ENCODE measurements at regions not wholly inside any gene's neighbourhood (a gene's known extent, or its start where the extent isn't known, plus 50 kb on each side); places are given as distances from the start of the nearest gene placed in this dataset.

DNA sequence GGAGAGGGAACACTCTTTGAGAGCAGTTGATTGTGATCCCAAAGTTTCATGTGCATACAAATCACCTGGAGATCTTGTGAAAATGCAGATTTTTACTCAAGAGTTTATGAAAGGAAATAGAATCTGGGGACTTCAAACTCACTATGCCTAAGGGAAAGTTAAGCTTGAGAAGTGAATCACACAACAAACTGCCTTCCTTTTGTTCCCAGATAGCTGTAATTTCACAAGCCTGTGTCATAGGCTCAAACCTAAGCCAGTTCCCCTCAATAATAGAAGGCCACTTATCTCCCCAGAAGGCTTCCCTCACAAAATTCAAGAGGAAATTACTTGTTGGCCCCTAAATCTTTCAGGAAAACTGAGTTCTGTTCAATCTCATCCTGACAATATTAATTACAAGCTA is 132.8 kb upstream of the MAGEB16 start:
- Mint-ChIP-seq H3K9me3 (ENCODE audit: insufficient read depth) (no peaks in the 10 kb centered on the region), H3K4me3 (no peak overlapping the region), H3K4me1 (ENCODE audit: low read depth) (no peaks in the 10 kb centered on the region), H3K27ac (no peak overlapping the region), H3K36me3 (ENCODE audit: low read depth) (no peaks in the 10 kb centered on the region), H3K27me3 (ENCODE audit: low read depth) (no peaks in the 10 kb centered on the region)
- ATAC-seq (no peak), DNase-seq (no peak)
- CTCF ChIA-PET, result no interaction called here
- POLR2A ChIA-PET, result no interaction called here

DNA sequence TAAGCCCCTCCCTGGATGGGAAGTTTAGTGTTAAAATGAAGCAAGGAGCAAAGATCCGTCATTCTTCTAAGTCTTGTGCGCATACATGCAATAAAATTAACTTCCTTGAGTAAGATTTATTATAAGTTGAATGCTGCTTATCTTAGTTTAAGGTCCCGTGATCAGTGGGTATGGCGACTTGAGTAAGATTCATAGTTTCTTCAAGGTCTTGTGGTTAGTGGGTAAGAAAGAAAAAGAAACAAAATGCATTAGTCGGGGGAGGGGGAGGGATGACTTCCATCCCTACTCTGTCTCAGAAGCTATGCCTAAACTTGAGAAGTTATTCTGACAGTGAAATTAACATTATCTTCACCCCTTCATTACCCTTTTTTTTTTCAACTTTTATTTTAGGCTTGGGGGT is 127.3 kb upstream of the MAGEB16 start:
- no peaks in the 10 kb centered on the region for H3K4me1 Mint-ChIP-seq (ENCODE audit: low read depth)
- CTCF ChIA-PET, result no interaction called here
- H3K9me3 Mint-ChIP-seq (ENCODE audit: insufficient read depth), result no peaks in the 10 kb centered on the region
- no peaks in the 10 kb centered on the region for H3K27me3 Mint-ChIP-seq (ENCODE audit: low read depth)
- H3K36me3 Mint-ChIP-seq (ENCODE audit: low read depth), result no peaks in the 10 kb centered on the region
- H3K27ac Mint-ChIP-seq, result no peak overlapping the region
- ATAC-seq, result no peak
- H3K4me3 Mint-ChIP-seq, result no peak overlapping the region
- DNase-seq, result no peak
- POLR2A ChIA-PET, result no interaction called here

DNA sequence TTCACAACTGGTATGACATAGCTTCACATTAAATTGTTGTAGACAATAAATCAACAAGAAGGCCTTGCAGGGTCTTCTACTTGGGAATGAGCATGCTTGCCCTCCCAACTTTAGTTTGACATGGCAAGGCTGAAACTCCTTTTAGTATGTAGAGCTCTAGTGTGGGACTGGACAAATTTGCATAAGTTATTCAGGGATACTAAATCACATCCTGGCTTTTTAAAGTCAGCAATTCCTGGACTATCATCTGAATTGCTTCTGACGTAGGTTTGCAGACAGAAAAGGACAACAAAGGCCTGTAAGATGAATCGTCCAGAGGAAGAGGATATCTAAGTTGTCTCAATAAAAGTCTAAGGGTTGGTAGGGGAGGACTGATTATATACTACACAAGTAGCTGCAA is 123.0 kb upstream of the MAGEB16 start:
- no peak for ATAC-seq

DNA sequence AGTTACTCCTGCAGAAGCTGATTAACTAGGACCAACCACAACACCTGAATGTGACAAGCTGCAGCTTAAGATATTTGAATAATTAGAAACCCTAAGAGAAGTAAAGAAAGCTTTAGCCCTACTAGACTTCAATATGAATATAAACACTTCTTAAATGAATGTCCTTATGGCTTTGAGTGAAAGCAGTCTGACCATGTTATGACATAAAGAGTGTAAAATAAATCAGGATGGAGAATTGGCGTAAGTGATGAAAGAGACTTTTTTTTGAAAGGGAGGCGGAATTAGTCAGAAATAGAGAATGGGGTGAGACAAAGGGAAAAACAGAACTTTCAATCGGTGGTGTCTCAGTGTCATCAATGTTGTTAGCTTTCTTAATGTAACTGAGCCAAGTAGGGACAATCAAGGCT is 117.2 kb upstream of the MAGEB16 start:
- no peak for ATAC-seq
- Mint-ChIP-seq H3K27ac (no peak overlapping the region), H3K4me1 (ENCODE audit: low read depth) (no peaks in the 10 kb centered on the region), H3K4me3 (no peak overlapping the region), H3K9me3 (ENCODE audit: insufficient read depth) (no peaks in the 10 kb centered on the region), H3K27me3 (ENCODE audit: low read depth) (no peaks in the 10 kb centered on the region), H3K36me3 (ENCODE audit: low read depth) (no peaks in the 10 kb centered on the region)
- ChIA-PET CTCF (no interaction called here), POLR2A (no interaction called here)
- DNase-seq, result no peak

More for the DNA sequence above, 123.0 kb upstream of the MAGEB16 start:
- DNase-seq, result no peak
- H3K36me3 Mint-ChIP-seq (ENCODE audit: low read depth), result no peaks in the 10 kb centered on the region
- ChIA-PET POLR2A (no interaction called here), CTCF (no interaction called here)
- H3K9me3 Mint-ChIP-seq (ENCODE audit: insufficient read depth), result no peaks in the 10 kb centered on the region
- H3K27me3 Mint-ChIP-seq (ENCODE audit: low read depth), result no peaks in the 10 kb centered on the region
- no peak overlapping the region for H3K27ac Mint-ChIP-seq
- H3K4me1 Mint-ChIP-seq (ENCODE audit: low read depth), result no peaks in the 10 kb centered on the region
- no peak overlapping the region for H3K4me3 Mint-ChIP-seq

DNA sequence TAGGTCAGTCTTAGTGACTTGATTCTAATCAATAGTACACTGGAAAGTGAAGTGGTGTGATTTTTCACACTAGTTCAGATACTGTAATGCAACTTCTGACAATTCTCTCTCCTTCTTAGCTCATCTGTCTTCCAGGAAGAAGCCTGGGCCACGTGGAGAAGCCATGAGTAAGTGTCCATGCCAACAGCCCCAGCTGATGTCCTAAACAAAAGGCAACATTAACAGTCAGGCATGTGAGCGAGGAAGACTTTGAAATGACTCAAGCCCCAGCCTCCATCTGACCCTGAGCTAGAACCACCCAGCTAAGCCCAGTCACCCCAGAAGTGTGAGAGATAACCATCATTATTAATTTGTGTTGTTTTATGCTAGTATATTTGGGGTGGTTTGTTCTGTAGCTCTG is 115.7 kb upstream of the MAGEB16 start:
- no peaks in the 10 kb centered on the region for H3K27me3 Mint-ChIP-seq (ENCODE audit: low read depth)
- DNase-seq, result no peak

DNA sequence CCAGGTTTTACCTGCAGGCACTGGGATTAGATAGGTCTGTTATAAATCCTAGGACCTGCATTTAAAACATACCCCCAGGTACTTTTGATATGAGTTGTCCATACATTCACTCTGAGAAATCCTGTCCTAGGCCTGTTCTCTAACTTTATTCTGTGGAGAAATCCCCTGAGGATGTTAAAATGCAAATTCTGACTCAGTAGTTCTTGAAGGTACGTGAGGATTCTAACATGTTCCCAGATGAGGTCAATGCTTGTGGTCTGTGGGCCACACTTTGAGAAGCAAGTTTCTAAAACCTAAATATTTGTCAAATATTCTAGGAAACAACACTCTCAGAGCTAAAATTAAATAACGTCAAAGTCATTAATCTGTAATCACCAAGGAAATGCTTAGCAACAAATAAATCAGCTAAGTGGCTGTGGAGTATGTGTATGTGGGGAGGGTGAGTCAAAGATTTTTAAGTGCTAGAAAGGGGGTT is 101.3 kb upstream of the MAGEB16 start:
- no peak overlapping the region for H3K27ac Mint-ChIP-seq
- no peaks in the 10 kb centered on the region for H3K36me3 Mint-ChIP-seq (ENCODE audit: low read depth)
- H3K4me1 Mint-ChIP-seq (ENCODE audit: low read depth), result peaks cover 2% of the 10 kb centered on the region
- DNase-seq (no peak), ATAC-seq (no peak)
- H3K9me3 Mint-ChIP-seq (ENCODE audit: insufficient read depth), result no peaks in the 10 kb centered on the region
- POLR2A ChIA-PET, result no interaction called here
- no peaks in the 10 kb centered on the region for H3K27me3 Mint-ChIP-seq (ENCODE audit: low read depth)
- CTCF ChIA-PET, result no interaction called here
- no peak overlapping the region for H3K4me3 Mint-ChIP-seq

More for the DNA sequence above, 115.7 kb upstream of the MAGEB16 start:
- Mint-ChIP-seq H3K27ac (no peak overlapping the region), H3K4me3 (no peak overlapping the region), H3K4me1 (ENCODE audit: low read depth) (no peaks in the 10 kb centered on the region), H3K36me3 (ENCODE audit: low read depth) (no peaks in the 10 kb centered on the region), H3K9me3 (ENCODE audit: insufficient read depth) (no peaks in the 10 kb centered on the region)
- ATAC-seq, result no peak
- ChIA-PET POLR2A (no interaction called here), CTCF (no interaction called here)

DNA sequence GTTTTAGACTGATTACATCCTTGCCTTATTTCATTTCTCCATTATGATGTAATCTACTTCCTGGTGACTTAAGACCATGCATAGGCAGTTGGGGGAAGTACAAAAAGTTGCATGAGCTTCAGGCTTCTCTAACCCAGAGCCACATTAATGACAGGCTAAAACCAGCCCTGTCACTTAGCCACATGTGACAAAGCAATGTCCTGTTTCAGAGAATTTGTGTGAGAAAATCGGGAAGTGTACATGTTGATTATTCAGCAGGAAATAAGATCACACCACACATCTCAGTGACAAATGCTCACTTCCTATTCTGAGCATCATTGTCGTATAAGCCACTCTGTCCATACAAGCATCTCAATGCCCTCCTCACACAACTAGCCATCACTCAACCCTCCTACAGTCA is 98.5 kb upstream of the MAGEB16 start:
- ChIA-PET POLR2A (no interaction called here), CTCF (no interaction called here)
- no peaks in the 10 kb centered on the region for H3K27me3 Mint-ChIP-seq (ENCODE audit: low read depth)
- no peak for ATAC-seq
- no peaks in the 10 kb centered on the region for H3K36me3 Mint-ChIP-seq (ENCODE audit: low read depth)
- H3K9me3 Mint-ChIP-seq (ENCODE audit: insufficient read depth), result no peaks in the 10 kb centered on the region
- no peak overlapping the region for H3K4me3 Mint-ChIP-seq
- H3K27ac Mint-ChIP-seq, result no peak overlapping the region
- peaks cover 2% of the 10 kb centered on the region for H3K4me1 Mint-ChIP-seq (ENCODE audit: low read depth)
- no peak for DNase-seq

DNA sequence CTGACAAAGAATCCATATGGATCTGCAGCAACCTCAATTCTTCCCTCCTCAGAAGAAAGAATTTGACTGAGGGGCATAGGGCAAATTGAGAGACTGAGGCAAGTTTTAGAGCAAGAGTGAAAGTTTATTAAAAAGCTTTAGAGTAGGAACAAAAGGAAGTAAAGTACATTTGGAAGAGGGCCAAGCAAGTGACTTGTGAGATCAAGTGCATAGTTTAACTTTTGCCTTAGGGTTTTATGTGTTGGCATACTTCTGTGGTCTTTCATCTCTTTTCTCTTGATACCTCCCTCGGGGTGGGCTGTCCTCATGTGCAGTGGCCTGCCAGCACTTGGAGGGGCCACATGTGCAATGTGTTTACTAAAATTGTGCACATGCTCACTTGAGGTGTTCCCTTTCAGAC is 98.0 kb upstream of the MAGEB16 start:
- H3K36me3 Mint-ChIP-seq (ENCODE audit: low read depth), result no peaks in the 10 kb centered on the region
- H3K4me3 Mint-ChIP-seq, result no peak overlapping the region
- H3K4me1 Mint-ChIP-seq (ENCODE audit: low read depth), result peaks cover 2% of the 10 kb centered on the region
- DNase-seq (no peak), ATAC-seq (no peak)
- H3K27me3 Mint-ChIP-seq (ENCODE audit: low read depth), result no peaks in the 10 kb centered on the region
- CTCF ChIA-PET, result no interaction called here
- POLR2A ChIA-PET, result no interaction called here
- no peak overlapping the region for H3K27ac Mint-ChIP-seq
- H3K9me3 Mint-ChIP-seq (ENCODE audit: insufficient read depth), result no peaks in the 10 kb centered on the region

DNA sequence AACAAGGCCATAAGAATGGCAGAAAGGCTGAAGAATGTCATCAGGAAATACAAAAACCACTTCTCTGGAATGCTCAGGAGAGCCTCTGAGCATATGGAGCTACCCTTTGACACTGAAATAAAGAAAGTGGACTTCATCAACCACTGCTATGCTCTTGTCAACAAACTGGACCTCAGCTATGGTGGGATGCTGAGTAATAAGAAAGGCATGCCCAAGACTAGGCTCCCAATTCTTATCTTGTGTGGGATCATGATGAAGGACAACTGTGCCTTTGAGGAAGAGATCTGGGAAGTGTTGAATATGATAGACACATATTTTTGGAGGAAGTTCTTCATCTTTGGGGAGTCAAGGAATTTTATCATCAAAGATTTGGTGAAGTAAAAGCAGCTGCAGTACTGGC is 86.9 kb upstream of the MAGEB16 start:
- H3K4me3 Mint-ChIP-seq, result no peak overlapping the region
- no peaks in the 10 kb centered on the region for H3K27me3 Mint-ChIP-seq (ENCODE audit: low read depth)
- no peaks in the 10 kb centered on the region for H3K4me1 Mint-ChIP-seq (ENCODE audit: low read depth)
- POLR2A ChIA-PET, result no interaction called here
- H3K27ac Mint-ChIP-seq, result no peak overlapping the region
- CTCF ChIA-PET, result no interaction called here
- no peaks in the 10 kb centered on the region for H3K9me3 Mint-ChIP-seq (ENCODE audit: insufficient read depth)
- no peak for DNase-seq
- ATAC-seq, result no peak
- no peaks in the 10 kb centered on the region for H3K36me3 Mint-ChIP-seq (ENCODE audit: low read depth)

DNA sequence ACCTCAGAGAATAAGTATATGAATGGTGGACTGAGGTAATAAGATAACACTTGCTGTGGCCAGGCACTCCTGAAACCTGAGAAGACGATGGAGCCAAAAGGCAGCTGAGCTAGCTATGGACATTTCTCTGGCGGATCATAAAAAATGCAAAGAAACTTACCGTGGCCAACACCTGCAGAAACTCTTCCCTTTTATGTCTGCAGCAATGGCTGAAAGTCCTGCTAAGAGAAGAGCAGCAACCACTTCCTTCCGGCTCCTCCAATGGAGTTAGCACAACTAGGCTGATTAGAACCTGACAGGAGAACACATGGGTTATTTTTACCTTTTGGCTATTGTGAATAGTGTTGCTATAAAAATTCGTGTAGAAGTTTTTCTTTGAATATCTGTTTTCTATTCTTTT is 76.0 kb upstream of the MAGEB16 start:
- Mint-ChIP-seq H3K36me3 (ENCODE audit: low read depth) (no peaks in the 10 kb centered on the region), H3K4me3 (no peak overlapping the region), H3K9me3 (ENCODE audit: insufficient read depth) (no peaks in the 10 kb centered on the region), H3K4me1 (ENCODE audit: low read depth) (no peaks in the 10 kb centered on the region), H3K27me3 (ENCODE audit: low read depth) (no peaks in the 10 kb centered on the region), H3K27ac (no peak overlapping the region)
- ChIA-PET CTCF (no interaction called here), POLR2A (no interaction called here)
- no peak for DNase-seq
- no peak for ATAC-seq

DNA sequence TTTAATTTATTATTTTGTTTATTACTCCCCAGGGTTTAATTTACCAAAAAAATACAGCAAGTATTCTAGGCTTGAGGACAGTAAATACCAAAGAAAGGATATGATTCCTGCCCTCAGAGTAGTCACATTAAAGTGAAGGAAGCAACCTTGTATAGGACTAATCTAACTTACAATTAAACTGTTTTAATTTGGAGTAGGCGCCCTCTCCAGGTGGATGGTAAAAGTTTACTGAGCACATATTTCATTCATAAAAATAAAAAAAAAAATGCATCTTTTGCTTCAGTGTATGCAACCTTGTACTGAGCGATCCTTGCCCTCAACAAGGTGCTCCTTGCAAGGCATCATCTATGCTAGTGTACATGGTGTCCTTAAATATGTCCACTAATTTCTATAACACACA is 72.0 kb upstream of the MAGEB16 start:
- H3K27ac Mint-ChIP-seq, result no peak overlapping the region
- no peaks in the 10 kb centered on the region for H3K36me3 Mint-ChIP-seq (ENCODE audit: low read depth)
- no peak overlapping the region for H3K4me3 Mint-ChIP-seq
- DNase-seq (no peak), ATAC-seq (no peak)
- ChIA-PET CTCF (no interaction called here), POLR2A (no interaction called here)
- H3K4me1 Mint-ChIP-seq (ENCODE audit: low read depth), result no peaks in the 10 kb centered on the region
- H3K9me3 Mint-ChIP-seq (ENCODE audit: insufficient read depth), result no peaks in the 10 kb centered on the region
- H3K27me3 Mint-ChIP-seq (ENCODE audit: low read depth), result no peaks in the 10 kb centered on the region

DNA sequence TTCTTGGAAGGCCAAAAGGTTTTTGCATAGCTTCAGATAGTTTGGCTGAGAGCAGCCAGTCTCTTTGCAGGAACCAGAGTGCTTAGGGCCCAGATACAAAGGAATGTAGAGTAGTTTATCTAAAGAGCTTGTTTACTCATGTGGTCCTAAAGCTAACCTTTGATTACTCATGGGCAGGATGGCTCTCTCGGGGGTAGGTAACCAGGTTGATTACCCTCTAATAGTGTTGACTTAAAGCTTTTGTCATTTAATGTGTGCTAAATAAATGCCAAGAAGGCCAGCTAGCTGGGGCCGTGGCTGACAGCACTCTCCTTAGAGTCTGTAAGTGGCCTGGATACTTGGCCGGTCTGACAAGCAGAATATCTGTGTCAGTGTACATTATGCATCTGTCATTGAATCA is 69.7 kb upstream of the MAGEB16 start:
- CTCF ChIA-PET, result no interaction called here
- H3K4me1 Mint-ChIP-seq (ENCODE audit: low read depth), result no peaks in the 10 kb centered on the region
- no peaks in the 10 kb centered on the region for H3K9me3 Mint-ChIP-seq (ENCODE audit: insufficient read depth)
- H3K36me3 Mint-ChIP-seq (ENCODE audit: low read depth), result no peaks in the 10 kb centered on the region
- ATAC-seq (no peak), DNase-seq (no peak)
- H3K4me3 Mint-ChIP-seq, result no peak overlapping the region
- H3K27me3 Mint-ChIP-seq (ENCODE audit: low read depth), result no peaks in the 10 kb centered on the region
- H3K27ac Mint-ChIP-seq, result no peak overlapping the region
- POLR2A ChIA-PET, result no interaction called here

DNA sequence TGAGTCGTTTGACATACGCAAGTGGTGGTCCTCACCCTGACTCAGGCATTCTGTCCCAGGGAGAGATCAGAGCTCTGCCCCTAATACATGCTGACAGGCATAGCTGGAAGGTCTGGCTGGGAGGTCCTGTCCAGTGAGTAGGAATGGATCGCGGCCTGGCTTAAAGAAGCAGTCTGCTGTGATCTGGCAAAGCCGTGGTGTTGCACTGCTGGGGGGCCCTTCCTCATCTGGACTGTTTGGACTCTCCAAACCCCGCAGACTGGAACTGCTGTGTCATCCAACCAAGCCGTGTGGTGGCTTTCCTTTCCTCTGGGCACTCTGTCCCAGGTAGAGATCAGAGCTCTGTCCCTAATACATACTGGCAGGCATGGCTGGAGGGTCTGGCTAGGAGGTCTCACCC is 64.3 kb upstream of the MAGEB16 start:
- Mint-ChIP-seq H3K27me3 (ENCODE audit: low read depth) (no peaks in the 10 kb centered on the region), H3K9me3 (ENCODE audit: insufficient read depth) (no peaks in the 10 kb centered on the region), H3K36me3 (ENCODE audit: low read depth) (no peaks in the 10 kb centered on the region), H3K4me3 (no peak overlapping the region), H3K4me1 (ENCODE audit: low read depth) (no peaks in the 10 kb centered on the region), H3K27ac (no peak overlapping the region)
- ChIA-PET CTCF (no interaction called here), POLR2A (no interaction called here)
- ATAC-seq (no peak), DNase-seq (no peak)

DNA sequence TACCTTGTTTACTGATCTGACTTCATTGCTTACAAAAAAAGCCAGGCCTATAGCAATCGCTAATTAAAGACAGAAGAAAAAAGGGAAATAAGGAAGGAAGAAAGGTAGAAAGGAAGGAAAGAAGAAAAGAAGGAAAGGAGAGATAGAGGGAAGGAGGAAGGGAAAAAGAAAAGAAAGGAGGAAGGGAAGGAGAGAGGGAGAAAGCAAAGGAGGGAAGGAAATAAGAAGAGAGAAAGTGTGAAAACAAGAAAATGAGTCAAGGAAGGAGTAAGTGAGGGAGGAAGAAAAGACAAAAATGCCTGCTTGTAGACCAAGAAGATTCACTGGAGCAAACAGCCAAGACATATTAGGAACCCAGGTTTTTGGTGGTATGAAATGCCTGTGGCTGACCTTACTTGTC is 57.0 kb upstream of the MAGEB16 start:
- POLR2A ChIA-PET, result no interaction called here

More for the DNA sequence above, 57.0 kb upstream of the MAGEB16 start:
- H3K4me1 Mint-ChIP-seq (ENCODE audit: low read depth), result no peaks in the 10 kb centered on the region
- no peak for ATAC-seq
- H3K36me3 Mint-ChIP-seq (ENCODE audit: low read depth), result no peaks in the 10 kb centered on the region
- CTCF ChIA-PET, result no interaction called here
- no peak overlapping the region for H3K27ac Mint-ChIP-seq
- H3K4me3 Mint-ChIP-seq, result no peak overlapping the region
- no peaks in the 10 kb centered on the region for H3K9me3 Mint-ChIP-seq (ENCODE audit: insufficient read depth)
- no peaks in the 10 kb centered on the region for H3K27me3 Mint-ChIP-seq (ENCODE audit: low read depth)
- DNase-seq, result no peak
